Colonic mucosa (tissue), 4 donors: ENCODE measurements at regions not wholly inside any gene's neighbourhood (a gene's known extent, or its start where the extent isn't known, plus 50 kb on each side); places are given as distances from the start of the nearest gene placed in this dataset.

Source experiments
- DNase-seq: peaks from one replicate; pipeline ENCODE4 v3.0.0-alpha.2; 2020
- H3K27ac ChIP-seq: fragments of 200-600 bp; one replicate; pipeline ENCODE4 v1.8.0; 2021
- H3K27me3 ChIP-seq: fragments of 200-600 bp; one replicate; pipeline ENCODE4 v1.8.0; 2021
- H3K36me3 ChIP-seq: fragments of 200-600 bp; one replicate; pipeline ENCODE4 v1.8.0; 2021
- H3K4me1 ChIP-seq: fragments of 200-600 bp; one replicate; pipeline ENCODE4 v1.8.0; 2021; ENCODE audit warnings: mild to moderate bottlenecking
- H3K4me3 ChIP-seq: fragments of 200-600 bp; one replicate; pipeline ENCODE4 v1.8.0; 2021
- H3K9ac ChIP-seq, 2 donors: one replicate each; pipeline ENCODE4 v1.7.0; 2013; ENCODE audit warnings: control low read depth in 2 of 2, low read depth in 2 of 2, low read length in 2 of 2
- H3K9me3 ChIP-seq: fragments of 200-600 bp; one replicate; pipeline ENCODE4 v1.8.0; 2021
- intact Hi-C: fragments of 100-400 bp; cut with DNase I; formaldehyde crosslinking; loops from one replicate; pipeline ENCODE4 v1.14.1; 2022
- TF ChIP-seq, protein P1 (sequence below): fragments of 200-600 bp; IDR thresholded peaks from one replicate; pipeline ENCODE4 v1.8.0; 2022; ENCODE audit warnings: antibody characterized with exemption, mild to moderate bottlenecking
- donor health status: healthy.
- donor health status: DM: no; HTN: no; CAD: no.
- donor health status: DM: no; HTN: no; CAD: no.

GRCh38 chr10:78258323-78259030 is 224.8 kb downstream of the RPS24 start:
- TF ChIP-seq, protein P1, sequence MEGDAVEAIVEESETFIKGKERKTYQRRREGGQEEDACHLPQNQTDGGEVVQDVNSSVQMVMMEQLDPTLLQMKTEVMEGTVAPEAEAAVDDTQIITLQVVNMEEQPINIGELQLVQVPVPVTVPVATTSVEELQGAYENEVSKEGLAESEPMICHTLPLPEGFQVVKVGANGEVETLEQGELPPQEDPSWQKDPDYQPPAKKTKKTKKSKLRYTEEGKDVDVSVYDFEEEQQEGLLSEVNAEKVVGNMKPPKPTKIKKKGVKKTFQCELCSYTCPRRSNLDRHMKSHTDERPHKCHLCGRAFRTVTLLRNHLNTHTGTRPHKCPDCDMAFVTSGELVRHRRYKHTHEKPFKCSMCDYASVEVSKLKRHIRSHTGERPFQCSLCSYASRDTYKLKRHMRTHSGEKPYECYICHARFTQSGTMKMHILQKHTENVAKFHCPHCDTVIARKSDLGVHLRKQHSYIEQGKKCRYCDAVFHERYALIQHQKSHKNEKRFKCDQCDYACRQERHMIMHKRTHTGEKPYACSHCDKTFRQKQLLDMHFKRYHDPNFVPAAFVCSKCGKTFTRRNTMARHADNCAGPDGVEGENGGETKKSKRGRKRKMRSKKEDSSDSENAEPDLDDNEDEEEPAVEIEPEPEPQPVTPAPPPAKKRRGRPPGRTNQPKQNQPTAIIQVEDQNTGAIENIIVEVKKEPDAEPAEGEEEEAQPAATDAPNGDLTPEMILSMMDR, result no peak
- Histone ChIP-seq H3K4me1 (no peaks in the 10 kb centered on the region), H3K27ac (no peak overlapping the region), H3K36me3 (no peaks in the 10 kb centered on the region), H3K27me3 (no peaks in the 10 kb centered on the region), H3K4me3 (no peak overlapping the region), H3K9ac (no peak overlapping the region), H3K9me3 (no peaks in the 10 kb centered on the region)
- no peak for DNase-seq
- intact Hi-C loops, result no loop called here

GRCh38 chr10:78259391-78259790 is 225.7 kb downstream of the RPS24 start:
- Histone ChIP-seq H3K36me3 (no peaks in the 10 kb centered on the region), H3K9ac (no peak overlapping the region), H3K4me1 (no peaks in the 10 kb centered on the region), H3K9me3 (no peaks in the 10 kb centered on the region), H3K27me3 (no peaks in the 10 kb centered on the region), H3K4me3 (no peak overlapping the region), H3K27ac (no peak overlapping the region)
- DNase-seq, result no peak
- intact Hi-C loops, result no loop called here
- TF ChIP-seq, protein P1, result no peak

DNA sequence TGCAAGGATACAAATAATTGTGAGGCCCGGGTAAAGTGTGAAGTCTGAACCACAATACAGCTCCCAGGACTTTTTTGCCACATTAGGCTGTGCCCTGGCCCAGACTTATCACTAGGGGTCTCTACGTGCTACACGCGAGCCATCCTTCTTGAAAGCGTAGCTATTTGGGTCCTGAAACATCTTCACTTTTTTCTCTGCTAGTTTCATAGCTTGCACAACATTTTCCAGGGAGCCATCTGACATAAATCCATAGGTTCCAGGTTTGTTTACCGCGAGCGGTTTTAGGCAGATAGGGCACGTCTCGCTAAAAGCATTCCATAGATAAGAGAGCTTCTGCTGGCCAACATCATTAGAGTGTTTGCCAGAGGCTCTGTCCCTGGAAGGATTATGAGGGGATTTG is 226.5 kb downstream of the RPS24 start:
- Histone ChIP-seq H3K4me3 (no peak overlapping the region), H3K27ac (no peak overlapping the region), H3K9me3 (no peaks in the 10 kb centered on the region), H3K36me3 (no peaks in the 10 kb centered on the region), H3K27me3 (no peaks in the 10 kb centered on the region), H3K9ac (no peak overlapping the region), H3K4me1 (no peaks in the 10 kb centered on the region)
- TF ChIP-seq, protein P1, result no peak
- intact Hi-C loops, result no loop called here
- DNase-seq, result no peak

DNA sequence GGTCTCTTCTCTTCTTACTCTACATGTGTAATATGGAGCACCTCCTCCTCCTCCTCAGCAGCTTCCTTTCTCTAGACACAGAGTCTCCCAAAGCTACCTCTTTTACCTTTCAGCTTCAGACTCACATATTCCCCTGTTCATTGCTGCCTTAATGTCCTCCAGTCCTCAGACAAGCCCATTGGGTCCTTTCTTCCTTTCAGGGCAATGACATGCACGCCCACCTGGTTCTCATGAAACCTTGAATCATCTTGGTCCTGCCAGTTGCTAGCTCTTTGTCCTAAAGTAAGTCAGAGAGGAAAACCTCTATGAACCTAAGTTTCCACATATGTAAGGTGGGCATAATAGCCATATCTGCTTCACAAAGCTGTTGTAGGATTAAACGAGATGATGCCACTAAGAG is 227.0 kb downstream of the RPS24 start:
- Histone ChIP-seq H3K27me3 (no peaks in the 10 kb centered on the region), H3K9ac (no peak overlapping the region), H3K9me3 (no peaks in the 10 kb centered on the region), H3K4me1 (no peaks in the 10 kb centered on the region), H3K36me3 (no peaks in the 10 kb centered on the region), H3K27ac (no peak overlapping the region), H3K4me3 (no peak overlapping the region)
- DNase-seq, result no peak
- TF ChIP-seq, protein P1, result no peak
- intact Hi-C loops, result no loop called here

DNA sequence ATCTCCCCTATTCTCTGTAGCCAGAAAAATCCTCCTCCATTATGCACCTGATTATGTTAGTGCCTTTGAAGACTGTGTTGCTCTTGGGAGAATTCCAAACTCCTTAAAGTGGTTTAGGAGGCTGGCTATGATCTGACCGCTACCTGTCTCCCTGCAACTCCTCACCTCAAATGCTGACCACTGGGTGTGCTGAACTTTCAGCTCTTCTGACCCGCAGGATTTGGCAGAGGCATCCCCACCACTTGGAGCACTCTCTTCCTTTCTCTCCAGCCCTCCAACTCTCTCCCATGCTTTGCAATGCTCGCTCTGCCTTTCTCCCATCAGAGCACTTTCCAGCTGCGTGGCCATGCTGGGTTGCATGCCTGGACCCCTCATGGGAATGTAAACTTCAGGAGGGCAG is 227.6 kb downstream of the RPS24 start:
- intact Hi-C loops, result no loop called here
- no peaks in the 10 kb centered on the region for H3K4me1 ChIP-seq

More for the DNA sequence above, 227.6 kb downstream of the RPS24 start:
- no peaks in the 10 kb centered on the region for H3K9me3 ChIP-seq
- H3K27ac ChIP-seq, result no peak overlapping the region
- H3K9ac ChIP-seq, result no peak overlapping the region
- no peaks in the 10 kb centered on the region for H3K27me3 ChIP-seq
- no peak overlapping the region for H3K4me3 ChIP-seq
- no peak for DNase-seq
- TF ChIP-seq, protein P1, result no peak
- H3K36me3 ChIP-seq, result no peaks in the 10 kb centered on the region
